Osteoblast (primary cell): ENCODE measurements at regions not wholly inside any gene's neighbourhood (a gene's known extent, or its start where the extent isn't known, plus 50 kb on each side); places are given as distances from the start of the nearest gene placed in this dataset.

Source experiments
- DNase-seq: peaks from one replicate; pipeline ENCODE4 v3.0.0; 2011; ENCODE audit warnings: low spot score, mixed read lengths; ENCODE audit not compliant: insufficient read length; ENCODE audit errors: missing footprints
- H2AFZ ChIP-seq: 2 replicates; pipeline ENCODE4 v1.6.0; 2011; ENCODE audit warnings: mild to moderate bottlenecking, low read length
- H3K27ac ChIP-seq: 2 replicates; pipeline ENCODE4 v1.5.1; 2011; ENCODE audit warnings: mild to moderate bottlenecking, low read depth, low read length, moderate library complexity
- H3K27me3 ChIP-seq: 2 replicates; pipeline ENCODE4 v1.6.0; 2012; ENCODE audit warnings: mild to moderate bottlenecking, control low read depth, inconsistent platforms, low read length, moderate library complexity; ENCODE audit not compliant: insufficient read depth
- H3K36me3 ChIP-seq: 2 replicates; pipeline ENCODE4 v1.5.1; 2011; ENCODE audit warnings: mild to moderate bottlenecking, low read length, control low read depth, moderate library complexity; ENCODE audit not compliant: insufficient read depth
- H3K4me1 ChIP-seq: 2 replicates; pipeline ENCODE4 v1.5.1; 2011; ENCODE audit warnings: mild to moderate bottlenecking, low read length, control low read depth, moderate library complexity; ENCODE audit not compliant: insufficient read depth
- H3K4me2 ChIP-seq: 2 replicates; pipeline ENCODE4 v1.6.0; 2011; ENCODE audit warnings: mild to moderate bottlenecking, low read length; ENCODE audit not compliant: insufficient read depth
- H3K4me3 ChIP-seq: fragments of 200-600 bp; sonication (generic); 3 replicates; pipeline ENCODE4 v1.5.1; 2012; ENCODE audit warnings: mild to moderate bottlenecking, low read length, inconsistent platforms; ENCODE audit not compliant: insufficient read depth
- H3K79me2 ChIP-seq: 2 replicates; pipeline ENCODE4 v1.6.0; 2012; ENCODE audit warnings: mild to moderate bottlenecking, low read length, control low read depth, inconsistent platforms; ENCODE audit not compliant: insufficient read depth
- H3K9me3 ChIP-seq: 2 replicates; pipeline ENCODE4 v1.5.1; 2011; ENCODE audit warnings: low read depth, low read length, control low read depth
- H4K20me1 ChIP-seq: 2 replicates; pipeline ENCODE4 v1.6.0; 2012; ENCODE audit warnings: mild to moderate bottlenecking, low read length, control low read depth; ENCODE audit not compliant: insufficient read depth
- TF ChIP-seq, protein P1 (sequence below): IDR thresholded peaks from 2 replicates; pipeline ENCODE4 v1.5.1; 2011; ENCODE audit warnings: mild to moderate bottlenecking, low read depth, low read length, moderate library complexity; ENCODE audit errors: extremely low read depth

DNA sequence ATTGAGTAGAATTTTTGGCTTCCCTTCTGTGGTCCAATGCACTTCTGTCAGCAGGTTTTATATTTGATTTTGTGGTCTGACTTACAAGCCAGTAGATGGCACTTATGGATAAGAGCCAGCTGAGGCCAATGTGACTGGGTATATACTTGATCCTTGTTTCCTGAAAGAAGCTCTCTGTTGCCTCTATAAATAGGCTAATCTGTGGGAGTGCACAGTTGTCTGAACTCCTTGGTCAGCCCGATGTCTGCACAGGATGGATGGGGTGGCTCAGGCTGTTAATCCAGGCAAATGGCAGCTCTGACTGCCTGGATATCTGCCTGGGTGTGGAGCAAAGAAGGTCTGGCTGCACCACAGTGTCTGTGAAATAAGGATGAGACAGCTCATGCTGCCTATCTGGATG, 1183.7 kb upstream of the PRMT6 start:
- H3K27me3 ChIP-seq: no peaks in the 10 kb centered on the region
- H3K27ac ChIP-seq: no peak overlapping the region
- H3K4me2 ChIP-seq: no peak overlapping the region
- H3K4me3 ChIP-seq: no peak overlapping the region
- H3K36me3 ChIP-seq: no peaks in the 10 kb centered on the region
- no peaks in the 10 kb centered on the region for H3K9me3 ChIP-seq
- no peak overlapping the region for H2AFZ ChIP-seq
- no peaks in the 10 kb centered on the region for H3K79me2 ChIP-seq
- TF ChIP-seq, protein P1, sequence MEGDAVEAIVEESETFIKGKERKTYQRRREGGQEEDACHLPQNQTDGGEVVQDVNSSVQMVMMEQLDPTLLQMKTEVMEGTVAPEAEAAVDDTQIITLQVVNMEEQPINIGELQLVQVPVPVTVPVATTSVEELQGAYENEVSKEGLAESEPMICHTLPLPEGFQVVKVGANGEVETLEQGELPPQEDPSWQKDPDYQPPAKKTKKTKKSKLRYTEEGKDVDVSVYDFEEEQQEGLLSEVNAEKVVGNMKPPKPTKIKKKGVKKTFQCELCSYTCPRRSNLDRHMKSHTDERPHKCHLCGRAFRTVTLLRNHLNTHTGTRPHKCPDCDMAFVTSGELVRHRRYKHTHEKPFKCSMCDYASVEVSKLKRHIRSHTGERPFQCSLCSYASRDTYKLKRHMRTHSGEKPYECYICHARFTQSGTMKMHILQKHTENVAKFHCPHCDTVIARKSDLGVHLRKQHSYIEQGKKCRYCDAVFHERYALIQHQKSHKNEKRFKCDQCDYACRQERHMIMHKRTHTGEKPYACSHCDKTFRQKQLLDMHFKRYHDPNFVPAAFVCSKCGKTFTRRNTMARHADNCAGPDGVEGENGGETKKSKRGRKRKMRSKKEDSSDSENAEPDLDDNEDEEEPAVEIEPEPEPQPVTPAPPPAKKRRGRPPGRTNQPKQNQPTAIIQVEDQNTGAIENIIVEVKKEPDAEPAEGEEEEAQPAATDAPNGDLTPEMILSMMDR: no peak
- H3K4me1 ChIP-seq: no peaks in the 10 kb centered on the region
- H4K20me1 ChIP-seq: no peaks in the 10 kb centered on the region
- DNase-seq: no peak

DNA sequence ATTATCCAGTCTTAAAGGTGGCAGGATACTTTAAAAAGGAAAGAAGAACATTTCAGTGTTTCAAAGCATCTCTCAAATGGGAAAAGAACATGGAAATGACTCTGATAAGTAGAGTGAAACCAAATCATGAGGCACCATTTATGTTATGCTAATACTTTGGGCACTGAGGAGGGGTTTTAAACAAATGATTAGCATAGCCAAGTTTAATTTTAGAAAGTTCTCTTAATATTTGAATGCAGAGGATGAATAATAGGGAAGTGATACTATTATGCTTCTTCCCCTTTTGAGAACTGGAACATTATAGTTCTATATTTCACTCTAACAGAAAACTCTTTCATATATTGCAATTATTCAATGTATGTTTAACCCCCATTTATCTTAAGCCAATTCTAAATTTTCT, 1181.9 kb upstream of the PRMT6 start:
- Histone ChIP-seq H3K4me1 (no peaks in the 10 kb centered on the region), H3K27ac (no peak overlapping the region), H3K27me3 (no peaks in the 10 kb centered on the region), H3K79me2 (no peaks in the 10 kb centered on the region), H3K36me3 (no peaks in the 10 kb centered on the region), H3K4me3 (no peak overlapping the region), H2AFZ (no peak overlapping the region), H3K4me2 (no peak overlapping the region), H3K9me3 (no peaks in the 10 kb centered on the region), H4K20me1 (no peaks in the 10 kb centered on the region)
- DNase-seq: no peak
- TF ChIP-seq, protein P1: no peak

DNA sequence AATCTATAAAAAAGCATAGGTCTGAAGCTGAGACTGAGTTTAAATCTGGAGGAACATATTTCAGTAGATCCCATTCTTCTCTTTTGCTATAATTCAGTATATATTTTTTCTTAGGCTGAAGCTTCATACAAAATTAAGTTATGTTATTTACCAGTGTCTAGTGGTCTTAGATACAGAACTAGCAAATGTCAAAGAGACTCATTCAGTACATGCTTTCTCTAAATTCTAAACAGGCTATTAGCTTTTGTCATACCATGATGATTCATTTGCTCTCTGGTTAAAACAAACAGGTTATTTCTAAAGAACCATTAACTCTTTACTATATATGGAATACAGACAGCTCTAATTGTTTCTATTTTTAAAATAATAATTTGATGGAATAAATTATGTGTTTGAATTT, 1170.2 kb upstream of the PRMT6 start:
- peak; percentile 55 for DNase-seq
- peaks cover 3% of the 10 kb centered on the region for H3K9me3 ChIP-seq
- H3K4me1 ChIP-seq: no peaks in the 10 kb centered on the region
- H4K20me1 ChIP-seq: no peaks in the 10 kb centered on the region
- TF ChIP-seq, protein P1: no peak
- H3K36me3 ChIP-seq: no peaks in the 10 kb centered on the region
- H3K79me2 ChIP-seq: no peaks in the 10 kb centered on the region
- no peak overlapping the region for H3K4me2 ChIP-seq
- no peak overlapping the region for H2AFZ ChIP-seq
- no peak overlapping the region for H3K4me3 ChIP-seq
- no peak overlapping the region for H3K27ac ChIP-seq
- no peaks in the 10 kb centered on the region for H3K27me3 ChIP-seq

DNA sequence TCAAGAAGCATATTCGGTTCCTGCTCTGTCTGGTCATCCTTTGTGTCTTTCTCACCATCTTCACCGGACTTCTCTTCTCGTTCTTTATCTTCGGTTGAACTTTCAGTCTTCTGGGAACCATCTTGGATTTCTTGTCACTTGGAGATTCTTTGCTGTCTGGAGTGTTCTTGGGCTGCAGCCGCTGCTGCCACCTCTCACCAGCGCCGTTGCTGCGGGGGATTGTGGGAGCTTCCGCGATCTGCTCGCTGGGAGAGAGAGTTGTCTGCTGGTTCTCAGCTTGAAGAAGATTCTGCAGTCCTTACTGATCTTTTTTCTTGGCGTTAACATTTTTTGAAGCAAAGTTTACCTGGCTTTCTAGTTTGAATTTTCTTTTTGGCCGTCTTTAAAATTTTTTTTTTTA, 1165.2 kb upstream of the PRMT6 start:
- no peaks in the 10 kb centered on the region for H3K27me3 ChIP-seq
- TF ChIP-seq, protein P1: no peak
- no peaks in the 10 kb centered on the region for H4K20me1 ChIP-seq
- no peaks in the 10 kb centered on the region for H3K36me3 ChIP-seq
- no peaks in the 10 kb centered on the region for H3K9me3 ChIP-seq
- H3K27ac ChIP-seq: no peak overlapping the region
- no peak overlapping the region for H3K4me2 ChIP-seq
- H2AFZ ChIP-seq: no peak overlapping the region
- H3K4me3 ChIP-seq: no peak overlapping the region
- H3K79me2 ChIP-seq: no peaks in the 10 kb centered on the region
- no peaks in the 10 kb centered on the region for H3K4me1 ChIP-seq
- no peak for DNase-seq
